SK-N-SH treated with all-trans-retinoic acid at 6 μM for 48 hours (cell line): ENCODE measurements at regions not wholly inside any gene's neighbourhood (a gene's known extent, or its start where the extent isn't known, plus 50 kb on each side); places are given as distances from the start of the nearest gene placed in this dataset.

Experiments
- ATAC-seq: fragments of 200-7000 bp; cut with Tn5 transposase; 3 replicates; pipeline ENCODE4 v1.9.1; 2020; ENCODE audit warnings: mild to moderate bottlenecking, moderate library complexity
- ARNTL ChIP-seq: fragments of 450-650 bp; formaldehyde crosslinking; IDR thresholded peaks from 2 replicates; pipeline ENCODE4 v1.5.0; 2020; ENCODE audit warnings: low read depth, mild to moderate bottlenecking, moderate library complexity, borderline replicate concordance
- CSDC2 ChIP-seq: fragments of 250-450 bp; sonication (Bioruptor Pico); IDR thresholded peaks from 2 replicates; pipeline ENCODE4 v1.5.0; 2020; ENCODE audit warnings: mild to moderate bottlenecking, moderate library complexity
- ESRRG ChIP-seq: fragments of 250-450 bp; sonication (Bioruptor Pico); IDR thresholded peaks from 2 replicates; pipeline ENCODE4 v1.6.1; 2021; ENCODE audit warnings: mild to moderate bottlenecking
- GLIS3 ChIP-seq: fragments of 250-450 bp; sonication (Bioruptor Pico); IDR thresholded peaks from 2 replicates; pipeline ENCODE4 v1.5.0; 2020; ENCODE audit warnings: mild to moderate bottlenecking, moderate library complexity
- OSR1 ChIP-seq: fragments of 250-450 bp; sonication (Bioruptor Pico); IDR thresholded peaks from 2 replicates; pipeline ENCODE4 v1.8.0; 2022; ENCODE audit warnings: moderate library complexity, mild to moderate bottlenecking, inconsistent platforms
- POU6F1 ChIP-seq: fragments of 250-450 bp; sonication (Bioruptor Pico); IDR thresholded peaks from 2 replicates; pipeline ENCODE4 v1.8.0; 2021; ENCODE audit warnings: low read depth, mild to moderate bottlenecking, moderate library complexity, borderline replicate concordance
- PPARA ChIP-seq: fragments of 250-450 bp; sonication (Bioruptor Pico); IDR thresholded peaks from 2 replicates; pipeline ENCODE4 v1.5.0; 2020; ENCODE audit warnings: mild to moderate bottlenecking, borderline replicate concordance
- TOX ChIP-seq: fragments of 250-450 bp; sonication (Bioruptor Pico); IDR thresholded peaks from 2 replicates; pipeline ENCODE4 v1.8.0; 2021; ENCODE audit warnings: mild to moderate bottlenecking, moderate library complexity, borderline replicate concordance
- ZC3H10 ChIP-seq: fragments of 250-450 bp; sonication (Bioruptor Pico); IDR thresholded peaks from 2 replicates; pipeline ENCODE4 v1.5.1; 2021; ENCODE audit warnings: mild to moderate bottlenecking, moderate library complexity
- ZFP3 ChIP-seq: fragments of 250-450 bp; sonication (Bioruptor Pico); IDR thresholded peaks from 2 replicates; pipeline ENCODE4 v1.5.0; 2020; ENCODE audit warnings: mild to moderate bottlenecking, moderate library complexity
- ZFP30 ChIP-seq: fragments of 450-650 bp; formaldehyde crosslinking; IDR thresholded peaks from 2 replicates; pipeline ENCODE4 v1.5.0; 2022; ENCODE audit warnings: mild to moderate bottlenecking, moderate library complexity
- ZNF565 ChIP-seq: fragments of 450-650 bp; formaldehyde crosslinking; conservative IDR thresholded peaks from 2 replicates; pipeline ENCODE4 v1.5.0; 2020; ENCODE audit warnings: low read depth, mild to moderate bottlenecking, moderate library complexity
- ZNF70 ChIP-seq: fragments of 450-650 bp; formaldehyde crosslinking; IDR thresholded peaks from 2 replicates; pipeline ENCODE4 v1.5.0; 2020; ENCODE audit warnings: mild to moderate bottlenecking, moderate library complexity
- TF ChIP-seq, protein P1 (sequence below): fragments of 250-450 bp; sonication (Bioruptor Pico); IDR thresholded peaks from 2 replicates; pipeline ENCODE4 v1.5.0; 2020; ENCODE audit warnings: mild to moderate bottlenecking, moderate library complexity
- TF ChIP-seq, protein P2 (sequence below): fragments of 250-450 bp; sonication (Bioruptor Pico); IDR thresholded peaks from 2 replicates; pipeline ENCODE4 v1.5.1; 2020; ENCODE audit warnings: low read depth, mild to moderate bottlenecking, moderate library complexity
- TF ChIP-seq, protein P3 (sequence below): fragments of 250-450 bp; sonication (Bioruptor Pico); IDR thresholded peaks from 2 replicates; pipeline ENCODE4 v1.8.0; 2020; ENCODE audit warnings: mild to moderate bottlenecking, moderate library complexity, borderline replicate concordance

GRCh38 chr6:19446570-19446969, 390.6 kb upstream of the ID4 start (continued):
- TF ChIP-seq TOX (no peak), ZFP3 (no peak)

- no peak for TF ChIP-seq ZNF565 (CRISPR knock-in tag)
- no peak for TF ChIP-seq ZFP3
- TF ChIP-seq ESRRG: no peak
- TF ChIP-seq PPARA (CRISPR knock-in tag): no peak
- TF ChIP-seq, protein P1, sequence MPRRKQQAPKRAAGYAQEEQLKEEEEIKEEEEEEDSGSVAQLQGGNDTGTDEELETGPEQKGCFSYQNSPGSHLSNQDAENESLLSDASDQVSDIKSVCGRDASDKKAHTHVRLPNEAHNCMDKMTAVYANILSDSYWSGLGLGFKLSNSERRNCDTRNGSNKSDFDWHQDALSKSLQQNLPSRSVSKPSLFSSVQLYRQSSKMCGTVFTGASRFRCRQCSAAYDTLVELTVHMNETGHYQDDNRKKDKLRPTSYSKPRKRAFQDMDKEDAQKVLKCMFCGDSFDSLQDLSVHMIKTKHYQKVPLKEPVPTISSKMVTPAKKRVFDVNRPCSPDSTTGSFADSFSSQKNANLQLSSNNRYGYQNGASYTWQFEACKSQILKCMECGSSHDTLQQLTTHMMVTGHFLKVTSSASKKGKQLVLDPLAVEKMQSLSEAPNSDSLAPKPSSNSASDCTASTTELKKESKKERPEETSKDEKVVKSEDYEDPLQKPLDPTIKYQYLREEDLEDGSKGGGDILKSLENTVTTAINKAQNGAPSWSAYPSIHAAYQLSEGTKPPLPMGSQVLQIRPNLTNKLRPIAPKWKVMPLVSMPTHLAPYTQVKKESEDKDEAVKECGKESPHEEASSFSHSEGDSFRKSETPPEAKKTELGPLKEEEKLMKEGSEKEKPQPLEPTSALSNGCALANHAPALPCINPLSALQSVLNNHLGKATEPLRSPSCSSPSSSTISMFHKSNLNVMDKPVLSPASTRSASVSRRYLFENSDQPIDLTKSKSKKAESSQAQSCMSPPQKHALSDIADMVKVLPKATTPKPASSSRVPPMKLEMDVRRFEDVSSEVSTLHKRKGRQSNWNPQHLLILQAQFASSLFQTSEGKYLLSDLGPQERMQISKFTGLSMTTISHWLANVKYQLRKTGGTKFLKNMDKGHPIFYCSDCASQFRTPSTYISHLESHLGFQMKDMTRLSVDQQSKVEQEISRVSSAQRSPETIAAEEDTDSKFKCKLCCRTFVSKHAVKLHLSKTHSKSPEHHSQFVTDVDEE: no peak
- no peak for TF ChIP-seq CSDC2 (CRISPR knock-in tag)
- TF ChIP-seq, protein P2, sequence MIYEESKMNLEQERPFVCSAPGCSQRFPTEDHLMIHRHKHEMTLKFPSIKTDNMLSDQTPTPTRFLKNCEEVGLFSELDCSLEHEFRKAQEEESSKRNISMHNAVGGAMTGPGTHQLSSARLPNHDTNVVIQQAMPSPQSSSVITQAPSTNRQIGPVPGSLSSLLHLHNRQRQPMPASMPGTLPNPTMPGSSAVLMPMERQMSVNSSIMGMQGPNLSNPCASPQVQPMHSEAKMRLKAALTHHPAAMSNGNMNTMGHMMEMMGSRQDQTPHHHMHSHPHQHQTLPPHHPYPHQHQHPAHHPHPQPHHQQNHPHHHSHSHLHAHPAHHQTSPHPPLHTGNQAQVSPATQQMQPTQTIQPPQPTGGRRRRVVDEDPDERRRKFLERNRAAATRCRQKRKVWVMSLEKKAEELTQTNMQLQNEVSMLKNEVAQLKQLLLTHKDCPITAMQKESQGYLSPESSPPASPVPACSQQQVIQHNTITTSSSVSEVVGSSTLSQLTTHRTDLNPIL (CRISPR knock-in tag): no peak
- TF ChIP-seq, protein P3, sequence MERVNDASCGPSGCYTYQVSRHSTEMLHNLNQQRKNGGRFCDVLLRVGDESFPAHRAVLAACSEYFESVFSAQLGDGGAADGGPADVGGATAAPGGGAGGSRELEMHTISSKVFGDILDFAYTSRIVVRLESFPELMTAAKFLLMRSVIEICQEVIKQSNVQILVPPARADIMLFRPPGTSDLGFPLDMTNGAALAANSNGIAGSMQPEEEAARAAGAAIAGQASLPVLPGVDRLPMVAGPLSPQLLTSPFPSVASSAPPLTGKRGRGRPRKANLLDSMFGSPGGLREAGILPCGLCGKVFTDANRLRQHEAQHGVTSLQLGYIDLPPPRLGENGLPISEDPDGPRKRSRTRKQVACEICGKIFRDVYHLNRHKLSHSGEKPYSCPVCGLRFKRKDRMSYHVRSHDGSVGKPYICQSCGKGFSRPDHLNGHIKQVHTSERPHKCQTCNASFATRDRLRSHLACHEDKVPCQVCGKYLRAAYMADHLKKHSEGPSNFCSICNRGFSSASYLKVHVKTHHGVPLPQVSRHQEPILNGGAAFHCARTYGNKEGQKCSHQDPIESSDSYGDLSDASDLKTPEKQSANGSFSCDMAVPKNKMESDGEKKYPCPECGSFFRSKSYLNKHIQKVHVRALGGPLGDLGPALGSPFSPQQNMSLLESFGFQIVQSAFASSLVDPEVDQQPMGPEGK (CRISPR knock-in tag): no peak
- no peak for TF ChIP-seq OSR1 (CRISPR knock-in tag)
- no peak for TF ChIP-seq ARNTL
- no peak for TF ChIP-seq ZC3H10 (CRISPR knock-in tag)
- TF ChIP-seq, all 23 proteins: peak for 0
- no peak for ATAC-seq
Measured at GRCh38 chr6:19450651-19451050, 386.5 kb upstream of the ID4 start.

- ATAC-seq: no peak
Measured at GRCh38 chr6:19452495-19452894, 384.7 kb upstream of the ID4 start.

DNA sequence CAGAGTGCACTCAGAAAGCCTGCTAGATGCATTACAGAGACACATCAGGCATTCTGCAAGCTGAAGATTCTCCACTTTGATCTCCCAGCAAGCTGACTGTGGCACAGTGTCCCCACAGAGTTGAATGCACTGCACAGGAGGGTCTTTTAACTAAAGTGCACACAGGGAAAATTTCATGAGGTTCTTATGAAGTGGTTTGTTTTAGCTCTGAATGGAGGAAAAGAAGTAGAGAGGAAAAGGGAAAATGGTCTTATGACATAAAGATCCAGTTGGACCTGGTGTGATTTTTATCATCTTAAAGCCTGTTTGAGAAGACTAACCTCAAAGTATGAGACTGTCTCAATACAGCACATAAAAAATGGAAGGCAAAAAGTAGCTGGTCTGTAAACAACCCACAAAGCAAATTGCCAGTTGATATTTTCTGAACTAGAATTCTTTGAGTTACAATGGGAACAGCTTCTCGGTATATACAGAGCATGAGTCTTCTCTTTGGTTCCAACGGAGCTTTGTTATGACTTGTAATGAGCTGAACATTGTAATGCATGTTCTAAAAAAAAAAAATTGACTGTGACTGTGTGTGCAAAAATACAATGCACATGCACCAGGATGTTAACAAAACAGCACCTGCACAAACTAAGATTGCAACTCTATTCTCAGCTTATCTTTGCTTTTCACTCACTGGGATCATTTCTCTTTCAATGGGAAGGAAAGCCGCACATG, 383.0 kb upstream of the ID4 start:
- TF ChIP-seq ARNTL: no peak
- no peak for TF ChIP-seq GLIS3 (CRISPR knock-in tag)
- ATAC-seq: no peak

More at GRCh38 chr6:19452495-19452894, 384.7 kb upstream of the ID4 start:
- TF ChIP-seq, protein P3 (CRISPR knock-in tag): no peak
- TF ChIP-seq POU6F1 (CRISPR knock-in tag): no peak
- TF ChIP-seq ZFP3: no peak
- TF ChIP-seq ZNF70 (CRISPR knock-in tag): no peak
- no peak for TF ChIP-seq ZFP30 (CRISPR knock-in tag)
